GM19467 (cell line): ENCODE measurements at regions not wholly inside any gene's neighbourhood (a gene's known extent, or its start where the extent isn't known, plus 50 kb on each side); places are given as distances from the start of the nearest gene placed in this dataset.

ENCODE experiments used
- ATAC-seq: cut with Tn5 transposase; IDR thresholded peaks from one replicate; pipeline ENCODE4 v1.9.1; 2021; ENCODE audit warnings: mild to moderate bottlenecking, moderate library complexity; ENCODE audit not compliant: unreplicated experiment

DNA sequence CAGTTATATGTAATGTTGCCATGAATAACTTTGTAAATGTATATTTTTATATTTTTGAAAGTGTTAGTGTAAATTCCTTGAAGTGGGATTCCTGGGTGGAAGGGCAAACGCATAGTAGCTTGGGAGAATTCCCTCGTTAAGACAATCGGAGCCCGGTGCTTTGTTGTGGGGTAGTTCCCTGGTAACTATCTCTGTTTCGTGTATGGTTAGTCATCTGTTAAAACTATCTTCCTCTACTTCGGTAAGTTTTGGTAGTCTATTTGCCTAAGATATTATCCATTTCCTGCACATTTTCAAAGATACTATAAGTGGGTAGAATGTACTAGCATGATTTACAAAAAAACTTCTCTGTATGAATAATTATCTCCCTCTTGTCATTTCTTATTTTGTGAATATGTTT is 113.8 kb upstream of the NRXN1 start:
- no peak for ATAC-seq

DNA sequence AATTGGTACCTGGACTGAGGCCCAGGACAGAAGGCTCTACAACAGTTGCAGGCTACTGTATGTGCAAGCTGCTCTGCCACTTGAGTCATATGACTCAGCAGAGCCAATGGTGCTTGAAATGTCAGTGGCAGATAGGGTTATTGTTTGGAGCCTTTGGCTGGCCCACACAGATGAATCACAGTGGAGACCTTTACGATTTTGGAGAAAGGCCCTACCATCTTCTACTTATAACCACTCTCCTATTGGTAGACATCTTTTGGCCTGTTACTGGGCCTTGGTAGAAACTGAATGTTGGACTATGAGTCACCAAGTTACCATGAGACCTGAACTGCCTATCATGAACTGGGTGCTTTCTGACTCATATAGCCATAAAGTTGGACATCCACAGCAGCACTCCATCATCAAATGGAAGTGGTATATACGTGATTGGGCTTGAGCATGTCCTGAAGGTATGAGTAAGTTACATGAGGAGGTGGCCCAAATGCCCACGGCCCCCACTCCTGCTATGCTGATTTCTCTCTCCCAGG is 88.9 kb upstream of the NRXN1 start:
- ATAC-seq = no peak

DNA sequence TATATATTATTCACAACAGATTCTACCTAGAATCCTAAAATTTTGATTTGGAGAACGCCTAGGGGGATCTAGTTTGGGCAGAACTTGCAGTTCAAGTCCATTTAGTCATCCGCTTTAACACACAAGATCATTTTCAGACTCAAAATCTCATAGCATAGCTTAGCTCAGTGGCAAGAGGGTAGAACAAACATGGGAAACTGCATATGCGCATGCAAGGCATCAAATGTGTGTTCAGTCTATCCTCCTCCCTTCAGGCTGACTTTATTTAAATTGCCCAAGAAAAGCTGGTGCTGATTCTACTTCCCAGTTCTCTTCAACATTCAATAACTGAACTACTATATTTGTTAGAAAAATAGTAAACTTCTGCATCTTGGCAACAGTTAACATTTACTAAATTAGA is 79.6 kb upstream of the NRXN1 start:
- no peak for ATAC-seq

DNA sequence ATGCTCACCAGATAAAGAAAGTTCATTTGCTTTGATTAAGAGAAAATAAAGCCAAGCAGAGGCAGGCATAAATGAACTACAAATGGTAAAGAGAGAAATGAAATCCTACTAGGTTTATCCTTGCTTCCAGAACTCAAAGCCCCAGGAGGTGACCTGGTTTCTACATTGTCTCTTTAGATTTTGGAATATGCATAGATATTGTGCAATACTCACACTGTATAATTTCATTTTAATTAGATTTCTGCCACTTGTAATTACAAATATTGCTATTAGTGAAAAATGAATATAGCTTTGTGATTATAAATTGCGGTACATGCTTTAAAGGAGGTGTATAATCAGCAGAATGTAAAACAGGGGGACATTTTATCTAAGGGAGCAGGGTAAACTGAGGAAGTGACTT is 76.9 kb upstream of the NRXN1 start:
- ATAC-seq = no peak

DNA sequence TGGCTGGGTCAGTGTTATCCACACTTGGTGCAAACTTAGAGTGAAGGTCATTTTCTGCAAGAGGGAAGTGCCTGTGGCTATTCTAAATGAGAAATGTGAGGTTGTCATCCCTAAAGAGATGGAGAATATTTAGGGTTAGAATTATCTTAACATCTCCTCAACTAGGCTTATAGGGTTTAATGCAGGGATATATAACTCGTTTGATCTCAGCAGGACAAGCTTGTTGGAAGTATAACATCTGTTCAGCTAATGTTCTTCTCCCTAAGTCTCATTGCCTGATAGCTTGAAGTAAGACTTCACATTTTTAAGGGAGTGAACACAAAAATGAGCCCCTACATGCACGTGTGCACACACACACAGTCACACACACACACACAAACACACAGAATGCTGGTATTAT is 75.9 kb upstream of the NRXN1 start:
- no peak for ATAC-seq

DNA sequence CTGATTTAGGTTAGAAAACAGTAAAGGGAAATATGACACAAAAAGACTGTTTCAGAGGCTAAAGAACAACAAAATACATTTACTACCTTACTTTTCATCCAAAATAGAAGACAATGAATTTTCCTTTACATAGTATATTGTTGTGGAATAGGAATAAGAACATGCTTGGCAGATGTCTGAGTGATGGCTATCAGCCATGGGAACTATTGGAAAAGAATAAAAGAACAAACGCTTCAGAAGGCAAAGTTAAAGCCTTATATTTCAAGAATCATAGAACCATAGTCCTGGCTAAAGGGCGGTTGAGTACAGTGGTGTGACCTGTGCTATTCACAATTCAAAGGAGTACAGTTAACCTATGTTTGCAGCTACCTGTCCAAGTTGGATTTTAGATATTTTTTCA is 73.9 kb upstream of the NRXN1 start:
- ATAC-seq = no peak

DNA sequence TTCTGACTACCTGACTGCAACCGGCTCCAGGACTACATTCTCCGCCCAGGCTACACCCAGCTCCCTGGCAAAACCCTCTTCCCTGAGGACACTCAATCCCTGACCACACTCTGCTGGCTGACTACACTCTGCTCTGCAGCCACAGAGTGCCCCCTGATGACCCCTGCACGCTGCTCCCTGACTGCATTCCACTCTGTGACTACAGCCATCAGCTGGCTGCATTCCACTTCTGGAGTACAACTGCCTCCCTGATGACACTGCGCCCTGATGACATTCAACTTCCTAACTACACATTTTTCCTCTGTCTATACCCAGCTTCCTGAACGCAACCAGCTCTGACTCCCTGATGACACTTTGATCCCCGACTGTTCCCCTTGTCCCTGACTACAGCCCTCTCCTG is 71.3 kb upstream of the NRXN1 start:
- no peak for ATAC-seq

DNA sequence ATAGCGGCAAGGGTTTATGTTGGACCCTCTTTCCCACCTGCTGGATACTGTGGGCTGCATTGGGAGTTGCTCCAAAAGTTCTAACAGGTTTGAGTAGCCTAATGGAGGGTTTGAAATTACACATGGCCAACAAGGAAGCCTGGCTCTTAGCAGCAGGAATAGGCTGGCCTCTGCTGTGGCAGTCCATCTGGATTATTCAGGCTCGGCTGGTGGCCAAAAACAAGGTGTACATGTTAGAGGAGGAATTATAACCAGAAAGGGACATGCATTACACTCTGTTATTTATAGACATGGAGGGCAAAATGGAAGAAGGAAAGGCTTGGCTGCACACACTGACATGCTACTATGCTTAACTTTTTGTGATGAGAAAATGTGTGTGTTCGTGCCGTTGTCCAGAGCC is 61.1 kb upstream of the NRXN1 start:
- ATAC-seq = no peak

DNA sequence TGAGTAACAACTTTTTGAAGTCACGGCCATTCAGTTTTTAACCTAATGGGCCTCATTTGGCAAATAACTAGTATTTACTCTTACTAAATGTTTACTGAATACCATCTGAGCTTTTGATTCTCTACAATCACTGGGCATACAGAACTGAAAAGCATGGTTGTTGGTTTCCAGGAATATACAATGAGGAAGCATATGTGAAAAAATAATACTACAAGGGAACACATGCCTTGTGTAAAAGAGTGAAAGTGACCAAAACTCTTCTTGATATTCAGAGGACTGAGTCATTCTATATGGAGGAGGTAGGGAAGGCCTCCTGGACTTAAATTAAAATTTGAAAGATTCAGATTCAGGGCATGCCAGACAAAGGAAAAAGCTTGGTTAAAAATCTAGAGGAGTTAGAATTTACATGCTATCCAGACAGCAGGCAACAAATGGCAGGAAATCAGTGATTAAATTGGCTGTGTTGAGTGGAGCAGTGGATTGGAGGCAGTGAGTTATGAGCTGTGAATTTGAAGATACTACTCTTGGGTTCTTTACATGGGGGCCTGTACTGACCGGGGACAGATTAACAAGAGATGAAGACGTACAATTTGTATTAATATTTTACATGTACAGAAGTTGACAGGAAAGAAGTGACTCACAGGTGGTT is 53.6 kb upstream of the NRXN1 start:
- ATAC-seq = no peak

DNA sequence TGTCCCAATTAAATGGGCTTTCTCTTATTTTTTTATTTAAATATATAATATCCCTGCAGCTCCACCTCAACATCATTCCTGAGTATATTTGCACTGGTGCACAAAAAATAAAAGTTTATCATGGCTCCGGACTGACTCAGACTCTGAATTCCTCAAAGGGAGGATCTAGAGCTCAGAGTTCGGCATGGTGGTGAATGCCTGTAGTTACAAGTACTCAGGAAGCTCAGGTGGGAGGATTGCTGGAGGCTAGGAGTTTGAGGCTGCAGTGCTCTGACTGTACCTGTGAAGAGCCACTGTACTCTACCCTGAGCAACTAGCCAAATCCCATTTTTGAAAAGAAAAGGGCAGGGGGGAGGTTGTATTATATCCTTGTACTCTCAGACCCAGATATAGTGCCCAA is 52.8 kb upstream of the NRXN1 start:
- no peak for ATAC-seq
